ENCODE measurements at regions not wholly inside any gene's neighbourhood (a gene's known extent, or its start where the extent isn't known, plus 50 kb on each side); places are given as distances from the start of the nearest gene placed in this dataset.

GRCh38 chr6:106827081-106827480 is 147.4 kb downstream of the CD24 start:
- no peaks in the 10 kb centered on the region for H3K27me3 ChIP-seq
- no peak overlapping the region for H3K27ac ChIP-seq
- H3K9me3 ChIP-seq: peaks cover 0 to 4% of the 10 kb centered on the region in 2 donors
- DNase-seq (ENCODE audit: low spot score in 2 of 2): no peak
- H3K4me1 ChIP-seq: no peaks in the 10 kb centered on the region
- no peak overlapping the region for H3K4me3 ChIP-seq
- no peaks in the 10 kb centered on the region for H3K36me3 ChIP-seq
- intact Hi-C loops (cut with DNase I): no loop called here
- no peak for TF ChIP-seq CTCF (IDR thresholded peaks at IDR 0.05)

GRCh38 chr6:106825156-106825555 is 149.4 kb downstream of the CD24 start:
- no peaks in the 10 kb centered on the region for H3K4me1 ChIP-seq
- H3K27ac ChIP-seq: no peak overlapping the region
- H3K36me3 ChIP-seq: no peaks in the 10 kb centered on the region
- no peak overlapping the region for H3K4me3 ChIP-seq
- peaks cover 0 to 4% of the 10 kb centered on the region in 2 donors for H3K9me3 ChIP-seq
- no peak for TF ChIP-seq CTCF (IDR thresholded peaks at IDR 0.05)
- H3K27me3 ChIP-seq: no peaks in the 10 kb centered on the region
- no peak for DNase-seq (ENCODE audit: low spot score in 2 of 2)
- intact Hi-C loops (cut with DNase I): no loop called here

- H3K4me3 ChIP-seq: no peak overlapping the region
- no peaks in the 10 kb centered on the region for H3K36me3 ChIP-seq
- no peaks in the 10 kb centered on the region for H3K27me3 ChIP-seq
- DNase-seq (ENCODE audit: low spot score in 2 of 2): no peak
- H3K4me1 ChIP-seq: no peaks in the 10 kb centered on the region
- intact Hi-C loops (cut with DNase I): no loop called here
- peaks cover 0 to 4% of the 10 kb centered on the region in 2 donors for H3K9me3 ChIP-seq
- no peak overlapping the region for H3K27ac ChIP-seq
- no peak for TF ChIP-seq CTCF (IDR thresholded peaks at IDR 0.05)
These were observed 150.7 kb downstream of the CD24 start for GRCh38 chr6:106823732-106824351.

- H3K9me3 ChIP-seq: peaks cover 0 to under 1% of the 10 kb centered on the region in 2 donors
- H3K27ac ChIP-seq: no peak overlapping the region
- DNase-seq (ENCODE audit: low spot score in 2 of 2): no peak
- no peaks in the 10 kb centered on the region for H3K4me1 ChIP-seq
- intact Hi-C loops (cut with DNase I): no loop called here
- H3K36me3 ChIP-seq: no peaks in the 10 kb centered on the region
- no peak for TF ChIP-seq CTCF (IDR thresholded peaks at IDR 0.05)
- H3K27me3 ChIP-seq: no peaks in the 10 kb centered on the region
- no peak overlapping the region for H3K4me3 ChIP-seq
These were observed 151.5 kb downstream of the CD24 start for GRCh38 chr6:106823058-106823457.

- H3K27me3 ChIP-seq: no peaks in the 10 kb centered on the region
- no peak for TF ChIP-seq CTCF (IDR thresholded peaks at IDR 0.05)
- H3K4me1 ChIP-seq: no peaks in the 10 kb centered on the region
- no peaks in the 10 kb centered on the region for H3K36me3 ChIP-seq
- H3K27ac ChIP-seq: no peak overlapping the region
- H3K4me3 ChIP-seq: no peak overlapping the region
- intact Hi-C loops (cut with DNase I): no loop called here
- DNase-seq (ENCODE audit: low spot score in 2 of 2): no peak
- no peaks in the 10 kb centered on the region for H3K9me3 ChIP-seq
These were observed 154.1 kb downstream of the CD24 start for GRCh38 chr6:106820412-106820852.

Data from ascending aorta (tissue), 2 donors.